GM18858 (cell line): ENCODE measurements at regions not wholly inside any gene's neighbourhood (a gene's known extent, or its start where the extent isn't known, plus 50 kb on each side); places are given as distances from the start of the nearest gene placed in this dataset.
"Not testable (repeated sequence)": the region's sequence is repeated elsewhere in the genome, so short reads cannot be mapped to it uniquely, and the experiment has no call there.

Experiments used
- ATAC-seq: cut with Tn5 transposase; IDR thresholded peaks from one replicate; pipeline ENCODE4 v1.9.1; 2021; ENCODE audit not compliant: unreplicated experiment

GRCh38 chr7:83882551-83882950 lies 233.6 kb upstream of the SEMA3E start:
- no peak for ATAC-seq

GRCh38 chr7:83879063-83879462 lies 230.1 kb upstream of the SEMA3E start:
- no peak for ATAC-seq

GRCh38 chr7:83878614-83879013 lies 229.7 kb upstream of the SEMA3E start:
- ATAC-seq, result no peak

- no peak for ATAC-seq
These were observed 227.7 kb upstream of the SEMA3E start for GRCh38 chr7:83876593-83876992.

GRCh38 chr7:83873459-83873858 lies 224.5 kb upstream of the SEMA3E start:
- ATAC-seq, result no peak

GRCh38 chr7:83872501-83872900 lies 223.6 kb upstream of the SEMA3E start:
- ATAC-seq, result no peak

GRCh38 chr7:83870515-83870914 lies 221.6 kb upstream of the SEMA3E start:
- no peak for ATAC-seq

- ATAC-seq, result no peak
These were observed 217.6 kb upstream of the SEMA3E start for GRCh38 chr7:83866582-83866981.

GRCh38 chr7:83864551-83864950 lies 215.6 kb upstream of the SEMA3E start:
- no peak for ATAC-seq

- no peak for ATAC-seq
These were observed 215.0 kb upstream of the SEMA3E start for GRCh38 chr7:83863906-83864305.

- no peak for ATAC-seq
These were observed 212.9 kb upstream of the SEMA3E start for GRCh38 chr7:83861876-83862275.

GRCh38 chr7:83859827-83860226 lies 210.9 kb upstream of the SEMA3E start:
- ATAC-seq, result no peak

- no peak for ATAC-seq
These were observed 208.8 kb upstream of the SEMA3E start for GRCh38 chr7:83857691-83858090.

GRCh38 chr7:83856094-83856493 lies 207.2 kb upstream of the SEMA3E start:
- ATAC-seq, result no peak

- no peak for ATAC-seq
These were observed 203.2 kb upstream of the SEMA3E start for GRCh38 chr7:83852136-83852535.

- no peak for ATAC-seq
These were observed 202.6 kb upstream of the SEMA3E start for GRCh38 chr7:83851551-83851950.

GRCh38 chr7:83850941-83851340 lies 202.0 kb upstream of the SEMA3E start:
- no peak for ATAC-seq

GRCh38 chr7:83850125-83850524 lies 201.2 kb upstream of the SEMA3E start:
- no peak for ATAC-seq

GRCh38 chr7:83849131-83849530 lies 200.2 kb upstream of the SEMA3E start:
- ATAC-seq, result no peak

GRCh38 chr7:83842894-83843293 lies 194.0 kb upstream of the SEMA3E start:
- ATAC-seq, result no peak

- peak; percentile 54 for ATAC-seq
These were observed 188.7 kb upstream of the SEMA3E start for GRCh38 chr7:83837683-83838082.

GRCh38 chr7:83836028-83836427 lies 187.1 kb upstream of the SEMA3E start:
- peak; percentile 48 for ATAC-seq

- no peak for ATAC-seq
These were observed 186.5 kb upstream of the SEMA3E start for GRCh38 chr7:83835424-83835823.

- ATAC-seq, result not testable (repeated sequence)
These were observed 184.8 kb upstream of the SEMA3E start for GRCh38 chr7:83833721-83834120.
